Activated CD4-positive, alpha-beta T cell treated with anti-CD3 and anti-CD28 coated beads, Interleukin-10, Interleukin-2, amounts not matched to agents 100 ng/mL and 50 ng/mL, durations not matched to agents 16 hours and 8 hours (primary cell): ENCODE measurements at regions not wholly inside any gene's neighbourhood (a gene's known extent, or its start where the extent isn't known, plus 50 kb on each side); places are given as distances from the start of the nearest gene placed in this dataset.
A peak's percentile ranks its signal among the peaks of the same experiment; 100 is the strongest.

Experiments
- DNase-seq: peaks from one replicate; pipeline ENCODE4 v3.0.0-alpha.2; 2020

DNA sequence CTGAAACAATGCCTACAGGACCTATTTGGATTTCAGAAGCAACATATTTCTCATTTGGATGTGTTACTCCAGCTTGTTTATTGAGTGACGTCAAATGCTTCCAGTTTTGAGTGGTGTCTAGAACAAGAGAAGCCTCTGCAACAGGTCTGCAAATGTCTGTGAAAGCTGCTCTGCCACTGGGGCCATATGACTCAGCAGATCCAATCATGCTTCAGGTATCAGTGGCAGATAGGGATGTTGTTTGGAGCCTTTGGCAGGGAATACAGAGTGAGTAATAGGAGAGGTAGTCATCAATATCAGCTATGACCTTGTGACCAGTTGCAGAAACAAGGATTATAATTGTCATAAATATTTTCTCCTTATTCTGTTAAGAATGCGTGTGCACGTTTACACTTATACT lies 141.1 kb upstream of the ZXDA start:
- DNase-seq: no peak

DNA sequence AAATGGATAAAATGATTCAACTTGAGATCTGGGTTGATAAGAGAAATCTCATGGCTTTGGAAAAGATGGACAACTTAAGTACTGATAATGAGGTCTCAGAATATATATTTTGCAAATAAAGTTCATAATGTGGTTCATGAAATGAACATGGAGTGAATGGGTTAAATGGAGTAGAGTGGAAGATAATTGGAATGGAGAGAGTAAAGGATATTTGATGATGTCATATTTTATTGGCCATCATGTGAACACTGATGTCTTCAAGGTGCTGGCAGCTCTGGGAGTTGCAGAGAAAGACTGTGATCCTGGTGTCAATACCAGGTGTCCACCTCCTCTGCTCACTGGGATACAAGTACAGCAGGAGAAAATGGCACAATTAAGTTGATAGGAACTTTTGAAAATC lies 133.9 kb upstream of the ZXDA start:
- no peak for DNase-seq

DNA sequence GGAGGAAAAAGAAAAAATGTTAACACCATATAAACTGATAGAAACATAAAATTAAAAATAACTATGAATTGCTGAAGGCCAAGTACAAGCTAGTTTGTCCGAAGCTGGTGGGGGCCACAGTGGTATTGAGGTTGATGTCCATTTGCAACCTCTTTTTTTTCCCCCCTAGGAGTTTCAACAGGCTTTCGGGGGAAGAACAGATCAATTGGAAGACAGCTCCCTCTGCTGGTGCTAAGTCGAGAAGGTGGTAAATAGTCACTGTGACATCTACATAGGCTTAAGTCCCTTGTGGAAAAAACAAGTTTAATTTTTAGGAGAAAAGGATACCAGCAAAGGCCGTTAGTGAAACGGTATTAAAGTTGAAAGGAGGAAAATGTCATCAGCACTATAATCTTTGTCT lies 115.7 kb upstream of the ZXDA start:
- peak; percentile 45 for DNase-seq

DNA sequence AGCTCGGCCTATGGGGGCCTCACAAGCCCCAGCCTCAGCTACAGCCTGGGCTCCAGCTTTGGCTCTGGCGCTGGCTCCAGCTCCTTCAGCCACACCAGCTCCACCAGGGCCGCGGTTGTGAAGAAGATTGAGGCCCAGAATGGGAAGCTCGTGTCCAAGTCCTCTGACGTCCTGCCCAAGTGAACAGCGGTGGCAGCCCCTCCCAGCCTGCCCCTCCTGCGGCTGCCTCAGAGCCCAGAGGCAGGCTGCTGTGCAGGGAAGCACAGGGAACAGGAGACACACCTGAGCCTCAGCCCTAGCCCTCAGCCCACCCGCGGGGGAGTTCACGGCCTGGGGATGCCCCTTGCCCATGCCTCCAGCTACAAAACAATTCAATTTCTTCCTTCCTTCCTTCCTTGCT lies 75.7 kb upstream of the ZXDA start:
- no peak for DNase-seq

DNA sequence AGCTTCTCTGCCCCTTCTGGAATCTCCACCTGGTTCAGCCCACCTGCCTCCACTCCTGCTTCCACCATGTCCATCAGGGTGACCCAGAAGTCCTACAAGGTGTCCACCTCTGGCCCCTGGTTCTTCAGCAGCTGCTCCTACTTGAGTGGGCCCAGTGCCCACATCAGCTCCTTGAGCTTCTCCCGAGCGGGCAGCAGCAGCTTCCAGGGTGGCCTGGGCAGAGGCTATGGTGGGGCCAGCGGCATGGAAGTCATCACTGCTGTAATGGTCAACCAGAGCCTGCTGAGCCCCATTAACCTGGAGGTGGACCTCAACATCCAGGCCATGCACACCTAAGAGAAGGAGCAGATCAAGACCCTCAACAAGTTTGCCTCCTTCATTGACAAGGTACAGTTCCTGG lies 74.4 kb upstream of the ZXDA start:
- no peak for DNase-seq

DNA sequence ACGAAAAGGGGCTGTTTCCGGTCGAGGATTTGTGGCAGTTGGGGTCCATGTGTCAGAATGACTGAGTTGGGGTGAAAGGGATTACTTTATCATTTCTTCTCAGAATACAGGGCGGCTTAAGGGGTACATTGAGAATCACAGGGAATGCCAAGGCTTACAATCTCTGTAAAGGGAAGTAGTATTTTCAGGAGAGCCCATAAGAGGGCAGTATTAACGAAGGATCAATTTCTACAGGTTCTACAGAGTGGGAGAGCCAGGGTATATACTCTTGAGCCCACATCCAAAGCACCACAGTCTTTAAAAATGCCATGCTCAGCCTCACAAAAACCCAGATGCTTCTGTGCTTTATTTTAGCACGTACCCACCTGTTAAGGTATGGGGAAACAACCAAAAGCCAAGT lies 67.7 kb upstream of the ZXDA start:
- no peak for DNase-seq

DNA sequence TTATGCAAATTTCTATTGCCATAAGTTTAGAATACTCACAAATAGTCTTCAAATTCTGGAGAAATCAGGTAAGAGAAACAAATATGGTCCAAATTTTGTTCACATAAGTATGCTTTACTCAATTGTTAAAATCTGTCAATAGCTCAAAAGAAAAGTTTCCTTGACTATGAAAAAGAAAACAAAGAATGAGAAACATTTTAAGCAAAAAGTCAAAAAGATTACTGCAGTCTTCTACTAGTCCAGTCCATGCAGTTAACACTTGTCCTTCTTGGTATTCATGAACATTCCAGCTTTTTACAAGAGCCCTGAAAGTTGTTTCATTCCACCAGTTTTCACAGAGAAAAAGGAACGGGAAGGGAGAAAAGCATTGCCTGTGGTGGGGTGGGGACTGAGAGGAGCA lies 54.7 kb upstream of the ZXDA start:
- DNase-seq: no peak
